ENCODE measurements at regions not wholly inside any gene's neighbourhood (a gene's known extent, or its start where the extent isn't known, plus 50 kb on each side); places are given as distances from the start of the nearest gene placed in this dataset.

GRCh38 chr11:91854780-91855179 is 369.8 kb upstream of the FAT3 start:
- Mint-ChIP-seq H3K27me3 (no peaks in the 10 kb centered on the region), H3K4me3 (no peak overlapping the region), H3K9me3 (peaks cover 0 to 16% (median 0%) of the 10 kb centered on the region in 11 donors), H3K36me3 (no peaks in the 10 kb centered on the region), H3K4me1 (no peaks in the 10 kb centered on the region), H3K27ac (no peak overlapping the region)
- CTCF ChIA-PET: no interaction called here
- Histone ChIP-seq H3K27me3 (ENCODE audit: control insufficient read depth in 2 of 2, insufficient read depth in 2 of 2, low read length in 2 of 2) (no peaks in the 10 kb centered on the region), H3K9me3 (ENCODE audit: control insufficient read depth in 2 of 3, low read length in 3 of 3) (no peaks in the 10 kb centered on the region), H3K27ac (ENCODE audit: low read depth, low read length) (no peak overlapping the region), H3K4me1 (ENCODE audit: control insufficient read depth in 2 of 2, insufficient read depth in 2 of 2, low read length in 2 of 2) (no peaks in the 10 kb centered on the region), H3K4me3 (ENCODE audit: low read length) (no peak overlapping the region), H3K36me3 (ENCODE audit: control insufficient read depth in 2 of 3, insufficient read depth in 3 of 3, low read length in 3 of 3) (no peaks in the 10 kb centered on the region)
- no peak for DNase-seq
- intact Hi-C loops (cut with micrococcal nuclease): no loop called here
- POLR2A ChIA-PET: no interaction called here
- ATAC-seq: no peak

GRCh38 chr11:91854171-91854570 is 370.4 kb upstream of the FAT3 start:
- POLR2A ChIA-PET: no interaction called here
- H3K27ac ChIP-seq (ENCODE audit: low read depth, low read length): no peak overlapping the region
- no peaks in the 10 kb centered on the region for H3K9me3 ChIP-seq (ENCODE audit: control insufficient read depth in 2 of 3, low read length in 3 of 3)
- peaks cover 0 to 14% (median 1%) of the 10 kb centered on the region in 11 donors for H3K9me3 Mint-ChIP-seq
- no peaks in the 10 kb centered on the region for H3K4me1 Mint-ChIP-seq
- no peaks in the 10 kb centered on the region for H3K36me3 ChIP-seq (ENCODE audit: control insufficient read depth in 2 of 3, insufficient read depth in 3 of 3, low read length in 3 of 3)
- intact Hi-C loops (cut with micrococcal nuclease): no loop called here
- no peak overlapping the region for H3K27ac Mint-ChIP-seq
- H3K27me3 Mint-ChIP-seq: no peaks in the 10 kb centered on the region
- no peak overlapping the region for H3K4me3 Mint-ChIP-seq
- H3K36me3 Mint-ChIP-seq: no peaks in the 10 kb centered on the region
- no peak for DNase-seq
- no peak for ATAC-seq
- H3K4me3 ChIP-seq (ENCODE audit: low read length): no peak overlapping the region
- no peaks in the 10 kb centered on the region for H3K4me1 ChIP-seq (ENCODE audit: control insufficient read depth in 2 of 2, insufficient read depth in 2 of 2, low read length in 2 of 2)
- H3K27me3 ChIP-seq (ENCODE audit: control insufficient read depth in 2 of 2, insufficient read depth in 2 of 2, low read length in 2 of 2): no peaks in the 10 kb centered on the region
- CTCF ChIA-PET: no interaction called here

- DNase-seq (no peak), ATAC-seq (no peak)
- intact Hi-C loops (cut with micrococcal nuclease): no loop called here
- Mint-ChIP-seq H3K36me3 (no peaks in the 10 kb centered on the region), H3K9me3 (peaks cover 0 to 14% (median 2%) of the 10 kb centered on the region in 11 donors), H3K27me3 (no peaks in the 10 kb centered on the region), H3K4me3 (no peak overlapping the region), H3K4me1 (no peaks in the 10 kb centered on the region), H3K27ac (no peak overlapping the region)
- Histone ChIP-seq H3K9me3 (ENCODE audit: control insufficient read depth in 2 of 3, low read length in 3 of 3) (no peaks in the 10 kb centered on the region), H3K27ac (ENCODE audit: low read depth, low read length) (no peak overlapping the region), H3K4me3 (ENCODE audit: low read length) (no peak overlapping the region), H3K36me3 (ENCODE audit: control insufficient read depth in 2 of 3, insufficient read depth in 3 of 3, low read length in 3 of 3) (no peaks in the 10 kb centered on the region), H3K4me1 (ENCODE audit: control insufficient read depth in 2 of 2, insufficient read depth in 2 of 2, low read length in 2 of 2) (no peaks in the 10 kb centered on the region), H3K27me3 (ENCODE audit: control insufficient read depth in 2 of 2, insufficient read depth in 2 of 2, low read length in 2 of 2) (no peaks in the 10 kb centered on the region)
- POLR2A ChIA-PET: no interaction called here
- CTCF ChIA-PET: no interaction called here
These were observed 372.7 kb upstream of the FAT3 start for GRCh38 chr11:91851908-91852307.

- DNase-seq: no peak
- POLR2A ChIA-PET: no interaction called here
- no peak overlapping the region for H3K4me3 Mint-ChIP-seq
These were observed 373.9 kb upstream of the FAT3 start for GRCh38 chr11:91850533-91851275.

GRCh38 chr11:91850021-91850420 is 374.6 kb upstream of the FAT3 start:
- ATAC-seq (no peak), DNase-seq (no peak)
- H3K4me3 ChIP-seq (ENCODE audit: low read length): no peak overlapping the region
- no peaks in the 10 kb centered on the region for H3K27me3 Mint-ChIP-seq
- H3K4me1 Mint-ChIP-seq: no peaks in the 10 kb centered on the region
- ChIA-PET CTCF (no interaction called here), POLR2A (no interaction called here)
- no peaks in the 10 kb centered on the region for H3K36me3 Mint-ChIP-seq
- H3K27ac ChIP-seq (ENCODE audit: low read depth, low read length): no peak overlapping the region
- H3K36me3 ChIP-seq (ENCODE audit: control insufficient read depth in 2 of 3, insufficient read depth in 3 of 3, low read length in 3 of 3): no peaks in the 10 kb centered on the region
- intact Hi-C loops (cut with micrococcal nuclease): no loop called here
- no peaks in the 10 kb centered on the region for H3K9me3 ChIP-seq (ENCODE audit: control insufficient read depth in 2 of 3, low read length in 3 of 3)
- no peak overlapping the region for H3K4me3 Mint-ChIP-seq
- no peaks in the 10 kb centered on the region for H3K27me3 ChIP-seq (ENCODE audit: control insufficient read depth in 2 of 2, insufficient read depth in 2 of 2, low read length in 2 of 2)
- H3K27ac Mint-ChIP-seq: no peak overlapping the region
- H3K9me3 Mint-ChIP-seq: peaks cover 0 to 10% (median 2%) of the 10 kb centered on the region in 11 donors
- no peaks in the 10 kb centered on the region for H3K4me1 ChIP-seq (ENCODE audit: control insufficient read depth in 2 of 2, insufficient read depth in 2 of 2, low read length in 2 of 2)

More at GRCh38 chr11:91850533-91851275, 373.9 kb upstream of the FAT3 start:
- no peak overlapping the region for H3K27ac ChIP-seq (ENCODE audit: low read depth, low read length)
- H3K36me3 ChIP-seq (ENCODE audit: control insufficient read depth in 2 of 3, insufficient read depth in 3 of 3, low read length in 3 of 3): no peaks in the 10 kb centered on the region
- ATAC-seq: no peak
- Mint-ChIP-seq H3K27me3 (no peaks in the 10 kb centered on the region), H3K36me3 (no peaks in the 10 kb centered on the region), H3K9me3 (peaks cover 0 to 13% (median 2%) of the 10 kb centered on the region in 11 donors), H3K4me1 (no peaks in the 10 kb centered on the region), H3K27ac (no peak overlapping the region)
- no peak overlapping the region for H3K4me3 ChIP-seq (ENCODE audit: low read length)
- H3K9me3 ChIP-seq (ENCODE audit: control insufficient read depth in 2 of 3, low read length in 3 of 3): no peaks in the 10 kb centered on the region
- H3K27me3 ChIP-seq (ENCODE audit: control insufficient read depth in 2 of 2, insufficient read depth in 2 of 2, low read length in 2 of 2): no peaks in the 10 kb centered on the region
- H3K4me1 ChIP-seq (ENCODE audit: control insufficient read depth in 2 of 2, insufficient read depth in 2 of 2, low read length in 2 of 2): no peaks in the 10 kb centered on the region
- intact Hi-C loops (cut with micrococcal nuclease): no loop called here
- CTCF ChIA-PET: interaction anchor here (0.8 kb wide), 1 partner anchor 9 kb away, joined by 3 read pairs; no protein-coding TSS in a partner anchor

GRCh38 chr11:91846649-91847048 is 378.0 kb upstream of the FAT3 start:
- Histone ChIP-seq H3K4me3 (ENCODE audit: low read length) (no peak overlapping the region), H3K27ac (ENCODE audit: low read depth, low read length) (no peak overlapping the region), H3K36me3 (ENCODE audit: control insufficient read depth in 2 of 3, insufficient read depth in 3 of 3, low read length in 3 of 3) (no peaks in the 10 kb centered on the region), H3K27me3 (ENCODE audit: control insufficient read depth in 2 of 2, insufficient read depth in 2 of 2, low read length in 2 of 2) (no peaks in the 10 kb centered on the region), H3K4me1 (ENCODE audit: control insufficient read depth in 2 of 2, insufficient read depth in 2 of 2, low read length in 2 of 2) (no peaks in the 10 kb centered on the region), H3K9me3 (ENCODE audit: control insufficient read depth in 2 of 3, low read length in 3 of 3) (no peaks in the 10 kb centered on the region)
- H3K4me1 Mint-ChIP-seq: no peaks in the 10 kb centered on the region
- no peak overlapping the region for H3K27ac Mint-ChIP-seq
- intact Hi-C loops (cut with micrococcal nuclease): no loop called here
- DNase-seq (no peak), ATAC-seq (no peak)
- CTCF ChIA-PET: no interaction called here
- H3K4me3 Mint-ChIP-seq: no peak overlapping the region
- H3K27me3 Mint-ChIP-seq: no peaks in the 10 kb centered on the region
- POLR2A ChIA-PET: no interaction called here
- peaks cover 0 to 13% (median 3%) of the 10 kb centered on the region in 11 donors for H3K9me3 Mint-ChIP-seq
- no peaks in the 10 kb centered on the region for H3K36me3 Mint-ChIP-seq

- H3K36me3 ChIP-seq (ENCODE audit: control insufficient read depth in 2 of 3, insufficient read depth in 3 of 3, low read length in 3 of 3): no peaks in the 10 kb centered on the region
- no peaks in the 10 kb centered on the region for H3K9me3 ChIP-seq (ENCODE audit: control insufficient read depth in 2 of 3, low read length in 3 of 3)
- Mint-ChIP-seq H3K36me3 (no peaks in the 10 kb centered on the region), H3K9me3 (peaks cover 0 to 13% (median 3%) of the 10 kb centered on the region in 11 donors), H3K4me3 (no peak overlapping the region), H3K4me1 (no peaks in the 10 kb centered on the region), H3K27me3 (no peaks in the 10 kb centered on the region), H3K27ac (no peak overlapping the region)
- ChIA-PET POLR2A (no interaction called here), CTCF (no interaction called here)
- H3K4me1 ChIP-seq (ENCODE audit: control insufficient read depth in 2 of 2, insufficient read depth in 2 of 2, low read length in 2 of 2): no peaks in the 10 kb centered on the region
- DNase-seq: no peak
- no peaks in the 10 kb centered on the region for H3K27me3 ChIP-seq (ENCODE audit: control insufficient read depth in 2 of 2, insufficient read depth in 2 of 2, low read length in 2 of 2)
- ATAC-seq: no peak
- no peak overlapping the region for H3K4me3 ChIP-seq (ENCODE audit: low read length)
- no peak overlapping the region for H3K27ac ChIP-seq (ENCODE audit: low read depth, low read length)
- intact Hi-C loops (cut with micrococcal nuclease): no loop called here
These were observed 378.6 kb upstream of the FAT3 start for GRCh38 chr11:91846002-91846401.

Data from naive thymus-derived CD4-positive, alpha-beta T cell (primary cell).